Retinal pigment epithelial cell (primary cell): ENCODE measurements at regions not wholly inside any gene's neighbourhood (a gene's known extent, or its start where the extent isn't known, plus 50 kb on each side); places are given as distances from the start of the nearest gene placed in this dataset.

Experiments
- DNase-seq: peaks from one replicate; pipeline ENCODE4 v3.0.0-alpha.2; 2010; ENCODE audit warnings: low read depth
- H3K4me3 ChIP-seq: 2 replicates; pipeline ENCODE4 v1.5.1; 2011; ENCODE audit warnings: mild to moderate bottlenecking, low read length, control low read depth, moderate library complexity
- TF ChIP-seq, protein P1 (sequence below): conservative IDR thresholded peaks from 2 replicates; pipeline ENCODE4 v1.5.1; 2011; ENCODE audit warnings: low read depth, low read length, control low read depth, inconsistent platforms

DNA sequence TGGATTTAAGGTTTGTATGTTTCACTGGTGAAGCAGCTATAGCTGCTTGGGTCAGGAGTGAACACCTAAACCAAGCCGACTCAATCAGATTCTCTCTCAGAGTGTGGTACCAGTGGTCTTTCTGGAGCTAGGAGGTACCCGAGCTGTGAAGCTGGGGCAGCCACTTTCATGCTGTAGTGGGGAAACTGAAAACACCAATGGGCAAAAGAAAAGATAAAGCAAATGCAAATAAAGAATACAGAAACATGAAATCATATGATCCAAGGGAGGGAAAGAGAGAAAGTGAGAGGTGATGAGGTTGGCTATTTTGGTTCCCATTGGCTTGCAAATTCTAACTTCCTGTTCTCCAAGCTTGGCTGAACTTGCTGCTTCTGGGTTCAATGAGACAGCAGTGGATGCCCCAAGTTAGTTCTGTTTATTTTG lies 212.3 kb upstream of the CFAP20DC start:
- DNase-seq = no peak
- no peak overlapping the region for H3K4me3 ChIP-seq
- TF ChIP-seq, protein P1, sequence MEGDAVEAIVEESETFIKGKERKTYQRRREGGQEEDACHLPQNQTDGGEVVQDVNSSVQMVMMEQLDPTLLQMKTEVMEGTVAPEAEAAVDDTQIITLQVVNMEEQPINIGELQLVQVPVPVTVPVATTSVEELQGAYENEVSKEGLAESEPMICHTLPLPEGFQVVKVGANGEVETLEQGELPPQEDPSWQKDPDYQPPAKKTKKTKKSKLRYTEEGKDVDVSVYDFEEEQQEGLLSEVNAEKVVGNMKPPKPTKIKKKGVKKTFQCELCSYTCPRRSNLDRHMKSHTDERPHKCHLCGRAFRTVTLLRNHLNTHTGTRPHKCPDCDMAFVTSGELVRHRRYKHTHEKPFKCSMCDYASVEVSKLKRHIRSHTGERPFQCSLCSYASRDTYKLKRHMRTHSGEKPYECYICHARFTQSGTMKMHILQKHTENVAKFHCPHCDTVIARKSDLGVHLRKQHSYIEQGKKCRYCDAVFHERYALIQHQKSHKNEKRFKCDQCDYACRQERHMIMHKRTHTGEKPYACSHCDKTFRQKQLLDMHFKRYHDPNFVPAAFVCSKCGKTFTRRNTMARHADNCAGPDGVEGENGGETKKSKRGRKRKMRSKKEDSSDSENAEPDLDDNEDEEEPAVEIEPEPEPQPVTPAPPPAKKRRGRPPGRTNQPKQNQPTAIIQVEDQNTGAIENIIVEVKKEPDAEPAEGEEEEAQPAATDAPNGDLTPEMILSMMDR = no peak

DNA sequence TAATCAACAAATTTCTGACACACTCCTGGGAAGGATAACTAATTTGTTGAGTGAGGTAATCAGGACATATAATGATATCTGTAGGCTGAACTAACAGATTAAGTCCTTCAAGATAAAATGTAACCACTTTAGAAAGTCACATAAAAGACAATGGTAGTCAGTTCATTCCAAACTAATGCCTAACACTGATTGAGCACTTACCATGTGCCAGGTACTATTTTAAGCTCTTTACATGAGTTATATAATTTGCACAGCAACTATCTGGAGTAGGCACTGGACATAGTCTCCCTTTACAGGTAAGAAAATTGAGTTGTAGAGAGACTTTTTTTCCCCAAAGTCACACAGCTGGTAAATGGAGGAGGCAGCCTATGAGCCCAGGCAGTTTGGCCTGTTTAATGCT lies 211.2 kb upstream of the CFAP20DC start:
- no peak for DNase-seq
- TF ChIP-seq, protein P1 = no peak
- no peak overlapping the region for H3K4me3 ChIP-seq

DNA sequence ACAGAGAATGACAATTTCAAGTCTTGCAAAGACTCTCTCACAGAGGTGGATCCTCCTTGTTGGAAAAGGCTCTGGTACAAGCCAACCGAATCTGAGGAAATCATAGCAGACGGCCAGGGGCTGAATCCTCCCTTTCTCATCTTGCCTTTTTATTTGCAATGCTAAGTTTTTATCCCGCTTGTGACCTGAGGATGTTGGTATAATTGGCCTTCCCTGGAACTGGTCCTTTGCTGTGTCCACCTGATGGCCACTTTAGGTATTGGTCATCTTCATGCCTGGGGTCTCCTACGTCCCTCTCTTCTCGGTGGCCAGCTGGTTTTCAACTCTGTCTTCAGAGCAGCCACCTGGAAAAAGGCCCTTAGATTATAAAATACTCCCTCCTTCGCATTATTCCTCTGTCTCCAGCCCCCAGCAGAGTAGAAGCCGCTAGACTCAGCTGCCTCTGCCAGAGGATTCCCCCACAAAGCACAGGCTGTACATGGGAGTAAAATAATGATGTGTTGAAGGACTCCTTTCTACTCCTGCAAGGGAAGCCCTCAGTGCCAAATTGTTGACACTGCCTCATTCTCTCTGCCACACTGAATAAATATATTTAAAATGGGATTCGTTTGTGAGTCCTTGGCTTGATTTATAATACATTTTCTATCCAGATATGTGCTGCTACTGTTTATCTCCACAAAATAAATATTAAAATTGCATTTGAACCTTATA lies 208.9 kb upstream of the CFAP20DC start:
- H3K4me3 ChIP-seq = no peak overlapping the region
- TF ChIP-seq, protein P1 = no peak
- no peak for DNase-seq

DNA sequence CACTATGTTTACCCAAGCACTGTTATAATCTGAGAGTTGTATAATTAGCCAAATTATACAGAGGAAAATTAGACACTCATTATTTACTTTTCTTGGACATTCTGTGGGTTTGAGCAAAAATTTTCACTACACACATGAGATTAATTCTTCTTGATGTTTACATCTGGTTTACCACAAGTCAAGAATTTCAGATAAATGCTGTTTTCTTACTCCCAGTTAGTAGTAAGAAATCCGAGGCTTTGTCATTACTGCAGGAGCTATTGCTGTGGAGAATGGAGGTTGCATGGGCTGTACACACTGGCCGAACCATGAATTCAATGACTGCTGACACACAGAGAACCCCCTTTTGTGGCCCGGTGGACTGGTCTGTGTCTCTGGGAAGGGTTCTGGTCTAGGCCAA lies 207.7 kb upstream of the CFAP20DC start:
- no peak overlapping the region for H3K4me3 ChIP-seq
- no peak for DNase-seq
- TF ChIP-seq, protein P1 = no peak

DNA sequence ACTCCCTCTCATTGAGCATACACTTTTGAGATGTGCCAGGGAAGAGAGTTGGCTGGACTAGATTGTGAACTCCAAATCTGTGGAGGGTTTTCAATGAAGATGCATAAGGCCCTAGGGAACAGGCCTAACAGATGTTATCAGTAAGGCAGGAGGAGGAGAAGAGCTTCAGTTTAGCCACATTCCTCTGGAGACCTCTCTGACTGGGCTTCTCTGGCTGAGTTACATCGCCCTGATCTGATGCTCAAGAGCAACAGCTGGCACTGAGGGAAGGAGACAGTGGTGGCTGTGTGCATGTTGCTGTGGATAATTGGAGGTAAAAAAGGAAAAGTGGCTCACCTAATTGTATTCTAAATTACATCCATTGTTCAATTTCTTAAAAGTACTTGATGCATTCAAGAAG lies 206.4 kb upstream of the CFAP20DC start:
- TF ChIP-seq, protein P1 = no peak
- H3K4me3 ChIP-seq = no peak overlapping the region
- no peak for DNase-seq

DNA sequence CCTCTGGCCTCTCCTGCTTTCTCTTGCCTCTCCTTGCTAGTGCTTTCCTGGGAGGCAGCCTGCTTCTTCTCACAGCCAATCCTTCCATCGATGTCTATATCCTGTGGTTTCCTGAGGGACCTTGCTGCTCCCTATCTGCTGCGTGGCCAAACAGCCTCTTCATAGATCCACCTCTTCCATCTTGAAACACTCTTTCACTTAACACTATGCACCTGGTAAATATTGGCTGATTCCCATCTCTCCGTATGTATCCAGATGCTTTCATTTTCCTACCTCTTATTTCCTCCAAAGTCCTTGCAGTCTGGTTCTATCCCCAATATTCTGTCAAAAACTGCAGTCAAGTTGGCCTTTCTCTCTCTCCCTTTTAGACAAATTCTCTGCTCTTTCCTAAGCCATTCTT lies 205.2 kb upstream of the CFAP20DC start:
- no peak overlapping the region for H3K4me3 ChIP-seq
- TF ChIP-seq, protein P1 = no peak
- DNase-seq = no peak

DNA sequence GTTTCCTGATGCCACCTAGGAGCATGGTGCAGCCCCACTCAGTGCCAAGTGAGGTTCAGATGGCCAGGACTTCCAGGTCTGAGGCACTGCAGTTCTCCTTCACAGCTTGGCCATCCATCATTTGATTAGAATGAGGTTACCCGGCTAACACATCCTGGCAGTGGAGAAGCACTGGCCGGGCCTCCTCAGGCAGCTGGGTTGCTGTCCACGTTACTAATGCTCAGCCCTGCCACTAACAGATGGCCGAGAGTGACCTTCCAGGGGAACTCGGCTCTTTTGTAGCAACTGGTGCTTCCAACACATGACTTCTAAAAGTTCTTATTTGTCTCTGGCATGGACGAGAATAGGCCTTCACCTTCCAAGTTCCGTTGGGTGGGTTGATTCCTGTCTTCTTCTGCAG lies 204.6 kb upstream of the CFAP20DC start:
- TF ChIP-seq, protein P1 = no peak
- no peak for DNase-seq
- H3K4me3 ChIP-seq = no peak overlapping the region
